GM10248 (cell line): ENCODE measurements at regions not wholly inside any gene's neighbourhood (a gene's known extent, or its start where the extent isn't known, plus 50 kb on each side); places are given as distances from the start of the nearest gene placed in this dataset.

Experiments
- CTCF ChIA-PET: fragments of 300-600 bp; sonication (Branson Sonifier 250); formaldehyde crosslinking; extraction: SDS; loops from one replicate; lab custom pipeline; 2021; ENCODE audit warnings: antibody characterized with exemption; lab: Yijun Ruan, JAX
- POLR2A ChIA-PET: fragments of 350-650 bp; sonication (Branson Sonifier 250); formaldehyde crosslinking; extraction: SDS; loops from one replicate; lab custom pipeline; 2020; ENCODE audit warnings: antibody characterized with exemption; lab: Yijun Ruan, JAX
- DNase-seq: peaks from one replicate; pipeline ENCODE4 v3.0.0; 2012; ENCODE audit errors: extremely low spot score
- TF ChIP-seq, protein P1 (sequence below): IDR thresholded peaks from 2 replicates; pipeline ENCODE4 v1.5.1; 2012; ENCODE audit warnings: mild to moderate bottlenecking, low read depth; ENCODE audit errors: extremely low read depth, missing control alignments, control extremely low read depth

DNA sequence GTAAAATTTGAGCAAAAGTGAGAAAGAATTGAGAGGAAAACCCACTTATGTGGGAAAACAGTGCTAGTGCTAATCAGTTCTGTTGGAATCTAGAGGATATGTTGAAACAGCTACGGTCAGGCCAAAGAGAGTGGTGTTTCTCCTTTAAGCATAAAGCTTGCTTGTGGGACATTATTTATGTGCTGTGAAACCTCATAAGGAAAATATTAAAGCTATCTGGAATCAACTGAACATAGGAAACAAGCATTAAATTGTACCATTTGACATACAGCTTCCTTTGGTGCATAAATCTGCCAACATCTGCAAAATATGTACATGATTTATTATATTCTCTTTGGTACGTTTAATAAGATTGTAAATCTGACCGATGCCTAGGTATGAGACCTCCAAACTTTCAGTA is 182.5 kb upstream of the PDE10A start:
- TF ChIP-seq, protein P1, sequence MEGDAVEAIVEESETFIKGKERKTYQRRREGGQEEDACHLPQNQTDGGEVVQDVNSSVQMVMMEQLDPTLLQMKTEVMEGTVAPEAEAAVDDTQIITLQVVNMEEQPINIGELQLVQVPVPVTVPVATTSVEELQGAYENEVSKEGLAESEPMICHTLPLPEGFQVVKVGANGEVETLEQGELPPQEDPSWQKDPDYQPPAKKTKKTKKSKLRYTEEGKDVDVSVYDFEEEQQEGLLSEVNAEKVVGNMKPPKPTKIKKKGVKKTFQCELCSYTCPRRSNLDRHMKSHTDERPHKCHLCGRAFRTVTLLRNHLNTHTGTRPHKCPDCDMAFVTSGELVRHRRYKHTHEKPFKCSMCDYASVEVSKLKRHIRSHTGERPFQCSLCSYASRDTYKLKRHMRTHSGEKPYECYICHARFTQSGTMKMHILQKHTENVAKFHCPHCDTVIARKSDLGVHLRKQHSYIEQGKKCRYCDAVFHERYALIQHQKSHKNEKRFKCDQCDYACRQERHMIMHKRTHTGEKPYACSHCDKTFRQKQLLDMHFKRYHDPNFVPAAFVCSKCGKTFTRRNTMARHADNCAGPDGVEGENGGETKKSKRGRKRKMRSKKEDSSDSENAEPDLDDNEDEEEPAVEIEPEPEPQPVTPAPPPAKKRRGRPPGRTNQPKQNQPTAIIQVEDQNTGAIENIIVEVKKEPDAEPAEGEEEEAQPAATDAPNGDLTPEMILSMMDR = no peak
- ChIA-PET POLR2A (no interaction called here), CTCF (interaction anchor here (1.1 to 4.1 kb wide), 3 partner anchors 11 to 405 kb away, joined by 3 to 23 read pairs (median 5); no protein-coding TSS in a partner anchor)
- DNase-seq = no peak

DNA sequence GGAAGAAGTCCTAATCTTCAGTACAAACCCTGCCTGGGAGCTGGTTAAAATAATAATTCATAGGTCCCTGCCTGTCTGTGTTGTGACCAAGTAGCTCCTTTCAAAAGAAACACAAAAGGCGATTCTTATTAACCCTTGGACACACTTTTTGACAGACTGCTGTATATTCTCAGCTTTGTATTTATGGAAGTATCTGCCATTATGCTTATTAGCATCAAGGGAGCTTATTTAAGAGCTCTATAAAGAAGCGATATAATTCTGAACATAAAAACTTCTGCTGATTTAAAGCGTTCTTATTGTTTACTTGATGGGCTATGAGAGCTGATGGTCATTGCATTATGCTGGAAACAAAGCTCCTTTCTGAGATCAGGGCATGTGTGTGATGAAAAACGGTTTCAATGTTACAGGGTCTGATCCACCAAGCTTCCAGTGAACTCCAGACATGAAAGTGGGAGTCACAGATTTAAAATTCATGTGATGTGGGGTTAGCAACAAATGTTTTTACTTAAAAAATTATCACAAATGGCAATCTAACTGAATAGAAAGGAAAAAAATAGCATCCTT is 181.8 kb upstream of the PDE10A start:
- POLR2A ChIA-PET = no interaction called here
- TF ChIP-seq, protein P1 = no peak
- CTCF ChIA-PET = interaction anchor here (1.7 to 4.1 kb wide), 2 partner anchors 12 to 405 kb away, joined by 5 to 23 read pairs; no protein-coding TSS in a partner anchor
- no peak for DNase-seq

DNA sequence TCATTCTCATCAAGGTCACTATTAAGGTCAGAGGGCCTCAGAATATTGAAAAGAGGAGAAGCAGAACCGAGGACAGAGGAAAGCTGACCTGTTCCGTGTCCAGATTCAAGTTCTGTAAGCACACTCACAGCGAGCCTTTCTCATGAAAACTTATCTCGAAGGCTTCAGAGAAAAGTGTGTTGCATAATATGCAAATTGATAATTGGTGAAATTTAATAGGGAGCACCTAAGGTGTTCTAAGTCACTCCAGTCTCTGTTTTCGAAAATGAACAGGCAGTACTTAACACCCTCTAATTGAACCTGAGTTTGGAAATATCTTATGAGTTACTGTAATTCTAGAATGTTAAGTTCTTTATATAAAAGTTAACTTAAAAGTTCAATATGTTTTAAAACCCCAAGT is 181.2 kb upstream of the PDE10A start:
- CTCF ChIA-PET = interaction anchor here (1.7 to 4.1 kb wide), 2 partner anchors 12 to 404 kb away, joined by 5 to 23 read pairs; no protein-coding TSS in a partner anchor
- POLR2A ChIA-PET = no interaction called here
- TF ChIP-seq, protein P1 = no peak
- no peak for DNase-seq

DNA sequence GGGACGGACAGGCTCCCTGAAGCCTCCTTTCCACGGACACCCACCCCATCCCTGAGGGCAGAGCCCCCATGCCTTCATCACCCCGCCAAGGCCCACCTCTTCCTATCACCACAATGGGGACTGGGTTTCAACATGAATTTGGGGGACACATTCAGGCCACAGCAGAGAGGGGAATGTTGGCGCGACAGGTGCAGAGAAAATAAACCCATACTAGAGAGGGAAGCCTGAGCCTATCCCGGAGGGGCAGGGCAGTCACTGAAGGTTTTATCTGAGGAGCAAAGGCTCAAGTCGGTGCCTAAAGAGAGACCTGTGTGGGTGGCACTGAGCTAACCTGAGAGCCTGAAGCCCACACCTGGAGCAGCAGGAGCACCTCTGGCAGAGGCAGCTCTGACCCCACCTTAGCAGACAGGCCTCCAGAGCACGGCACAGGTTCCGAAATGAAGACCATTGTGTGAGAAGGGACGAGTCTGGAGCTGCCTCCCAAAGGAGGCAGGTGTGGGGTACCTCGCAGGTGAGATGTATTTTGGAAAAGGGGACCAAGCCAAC is 180.6 kb upstream of the PDE10A start:
- ChIA-PET CTCF (no interaction called here), POLR2A (no interaction called here)
- DNase-seq = no peak
- TF ChIP-seq, protein P1 = no peak

DNA sequence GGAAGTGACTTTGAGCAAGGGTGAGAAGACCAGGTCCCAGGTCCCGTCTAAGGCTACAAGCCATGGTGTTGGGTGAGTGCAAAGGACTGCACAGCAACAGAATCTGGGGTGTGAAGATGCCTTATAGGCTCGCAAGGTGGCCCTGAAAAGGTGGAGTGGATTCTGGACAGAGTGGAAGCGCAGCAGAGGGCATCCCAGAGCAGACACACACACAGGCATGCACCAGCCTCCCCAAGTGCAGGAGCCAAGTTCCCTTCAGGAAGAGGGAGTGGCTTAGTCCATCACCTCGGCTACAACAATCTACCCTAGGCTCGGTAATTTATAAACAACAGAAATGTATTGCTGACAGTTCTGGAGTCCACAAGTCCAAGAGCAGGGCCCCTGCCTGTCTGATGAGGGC is 180.1 kb upstream of the PDE10A start:
- ChIA-PET CTCF (no interaction called here), POLR2A (no interaction called here)
- DNase-seq = no peak
- TF ChIP-seq, protein P1 = no peak

DNA sequence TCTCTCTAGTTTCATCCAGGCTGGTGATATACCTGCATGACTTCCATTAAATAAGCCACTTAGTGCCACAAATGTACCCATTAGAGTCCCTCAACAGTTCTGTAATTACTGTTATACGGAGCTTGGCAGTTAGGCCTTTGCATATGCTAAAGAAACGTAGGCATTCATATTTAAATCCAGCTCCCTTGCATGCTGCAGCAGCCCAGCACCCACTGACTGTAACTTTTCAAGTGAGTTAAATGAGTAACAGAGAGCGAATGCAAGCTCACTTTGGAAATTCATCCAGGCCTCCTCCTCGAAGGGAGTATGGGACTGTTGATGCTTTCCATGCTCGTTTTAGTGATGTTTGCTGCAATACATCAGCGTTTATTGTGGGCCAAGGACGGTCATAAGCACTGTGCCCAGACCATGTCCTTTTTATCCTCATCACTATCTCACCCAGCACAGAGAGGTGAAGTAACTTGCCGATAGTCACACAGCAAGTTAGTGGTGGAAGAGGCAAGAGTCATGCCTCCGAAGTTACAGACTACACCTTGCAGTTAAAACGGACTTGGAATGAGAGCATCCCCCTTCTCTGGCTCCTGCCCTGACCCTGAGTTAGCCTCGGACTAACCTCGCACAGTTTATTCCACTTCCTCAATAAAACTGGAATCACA is 179.4 kb upstream of the PDE10A start:
- POLR2A ChIA-PET = no interaction called here
- CTCF ChIA-PET = interaction anchor here (1.1 to 3.7 kb wide), 5 partner anchors 8 to 405 kb away, joined by 3 to 25 read pairs (median 9); no protein-coding TSS in a partner anchor
- TF ChIP-seq, protein P1 = no peak

More for the DNA sequence above, 179.4 kb upstream of the PDE10A start:
- no peak for DNase-seq
